ENCODE measurements at regions not wholly inside any gene's neighbourhood (a gene's known extent, or its start where the extent isn't known, plus 50 kb on each side); places are given as distances from the start of the nearest gene placed in this dataset.

DNA sequence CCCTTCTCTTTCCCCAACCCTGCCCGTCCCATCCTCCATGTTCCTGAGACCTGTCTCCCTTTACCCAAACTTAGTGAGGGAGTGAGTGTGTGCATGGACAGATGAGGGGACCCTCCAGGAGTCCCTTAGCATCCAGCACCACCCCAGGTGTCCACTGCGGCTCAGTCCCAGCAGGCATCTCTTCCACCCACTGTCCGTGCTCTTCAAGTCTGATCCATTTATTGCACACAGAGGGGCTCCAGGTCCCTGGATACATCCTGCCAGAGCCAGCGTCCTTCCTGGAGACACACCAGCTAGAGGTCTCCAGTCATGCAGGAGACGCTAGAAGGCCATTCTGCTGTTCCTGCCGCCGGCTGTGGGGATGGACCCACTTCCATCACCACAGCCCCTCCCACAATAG is 239.2 kb downstream of the ADGRD1 start:
- DNase-seq (ENCODE audit: extremely low read depth in 1 of 4, low spot score in 3 of 4), result no peak
- Histone ChIP-seq H3K27ac (ENCODE audit: extremely low read depth, low read depth, low read length) (no peak overlapping the region), H3K79me2 (ENCODE audit: control insufficient read depth, insufficient read depth, low read length) (no peaks in the 10 kb centered on the region), H3K9ac (ENCODE audit: insufficient read depth in 1 of 2, low read depth in 2 of 2, low read length in 2 of 2) (no peak overlapping the region), H3K9me3 (replicated peaks; ENCODE audit: control insufficient read depth, insufficient read depth, low read depth, low read length) (no peaks in the 10 kb centered on the region; the same call in 1 of the 2 replicates), H4K20me1 (replicated peaks; ENCODE audit: control insufficient read depth, insufficient read depth, low read length) (no peaks in the 10 kb centered on the region), H3K36me3 (ENCODE audit: control insufficient read depth, insufficient read depth, low read length) (no peaks in the 10 kb centered on the region), H3K4me3 (no peak overlapping the region), H3K9me1 (ENCODE audit: control insufficient read depth, insufficient read depth, low read length) (no peaks in the 10 kb centered on the region), H2AFZ (ENCODE audit: low read depth, low read length) (no peak overlapping the region), H3K4me2 (ENCODE audit: insufficient read depth, low read length) (no peak overlapping the region), H3K27me3 (ENCODE audit: control insufficient read depth in 2 of 2, insufficient read depth in 2 of 2, low read length in 2 of 2) (peaks cover 5 to 29% of the 10 kb centered on the region in 2 experiments; a peak in 4 of 5 replicates), H3K4me1 (replicated peaks in 1 of 2; ENCODE audit: control insufficient read depth in 2 of 2, insufficient read depth in 2 of 2, low read length in 2 of 2) (no peaks in the 10 kb centered on the region; a peak in 1 of 5 replicates)
- BruUV-seq (replicated peaks), result no TSS peak
- intact Hi-C loops (cut with micrococcal nuclease) (no loop called here), in situ Hi-C loops (cut with MboI) (no loop called here)
- no peak for ATAC-seq
- no peak for TF ChIP-seq TRIM24 (IDR thresholded peaks at IDR 0.05)
- no peak for FAIRE-seq
- ChIA-PET POLR2A (no interaction called here), CTCF (ENCODE audit: low intra/inter-chr PET ratio) (no interaction called here)
- 1% methylated on average over 7 of the region's 7 CpGs for WGBS (ENCODE audit: insufficient coverage, low coverage, missing lambda C conversion rate)

DNA sequence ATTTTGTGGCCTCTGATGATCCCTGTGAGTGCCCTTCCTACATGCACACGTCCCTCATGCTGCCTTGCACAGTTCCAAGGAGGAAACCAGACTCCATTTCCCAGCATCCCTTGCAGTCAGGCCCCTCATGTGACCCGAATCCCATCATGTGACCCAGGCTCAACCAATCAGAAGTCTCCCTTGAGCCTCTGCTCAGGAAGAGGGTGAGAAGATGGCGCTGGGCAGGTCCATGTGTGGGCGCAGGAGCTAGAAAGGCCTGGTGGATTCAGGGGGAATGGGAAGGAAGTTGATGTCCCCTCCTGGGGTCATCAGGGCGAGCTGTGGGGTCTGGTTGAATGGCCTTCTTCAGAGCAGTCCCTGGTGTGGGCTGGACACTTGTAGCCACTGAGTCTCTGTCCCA is 240.5 kb downstream of the ADGRD1 start:
- in situ Hi-C loops (cut with MboI) (no loop called here), intact Hi-C loops (cut with micrococcal nuclease) (no loop called here)
- no peak overlapping the region for H3K27ac ChIP-seq (ENCODE audit: extremely low read depth, low read depth, low read length)
- no peaks in the 10 kb centered on the region; the same call in 1 of the 2 replicates for H3K9me3 ChIP-seq (replicated peaks; ENCODE audit: control insufficient read depth, insufficient read depth, low read depth, low read length)
- ATAC-seq, result peak; percentile 88
- peak overlapping the region; percentile 11; the same call in 1 of the 2 replicates for H3K4me3 ChIP-seq
- DNase-seq (ENCODE audit: extremely low read depth in 1 of 4, low spot score in 3 of 4), result peak; percentile 64 to 88 (median 80)
- ChIA-PET CTCF (ENCODE audit: low intra/inter-chr PET ratio) (no interaction called here), POLR2A (interaction anchor here (0.8 kb wide), 1 partner anchor 9 kb away, joined by 3 read pairs; no protein-coding TSS in a partner anchor)
- H3K36me3 ChIP-seq (ENCODE audit: control insufficient read depth, insufficient read depth, low read length), result no peaks in the 10 kb centered on the region
- BruUV-seq (replicated peaks), result no TSS peak
- peaks cover 5 to 32% of the 10 kb centered on the region in 2 experiments; a peak in 4 of 5 replicates for H3K27me3 ChIP-seq (ENCODE audit: control insufficient read depth in 2 of 2, insufficient read depth in 2 of 2, low read length in 2 of 2)
- no peaks in the 10 kb centered on the region; a peak in 1 of 5 replicates for H3K4me1 ChIP-seq (replicated peaks in 1 of 2; ENCODE audit: control insufficient read depth in 2 of 2, insufficient read depth in 2 of 2, low read length in 2 of 2)
- no peaks in the 10 kb centered on the region for H4K20me1 ChIP-seq (replicated peaks; ENCODE audit: control insufficient read depth, insufficient read depth, low read length)
- H2AFZ ChIP-seq (ENCODE audit: low read depth, low read length), result peak overlapping the region; percentile 88
- no peaks in the 10 kb centered on the region for H3K79me2 ChIP-seq (ENCODE audit: control insufficient read depth, insufficient read depth, low read length)
- no peak for FAIRE-seq
- H3K4me2 ChIP-seq (ENCODE audit: insufficient read depth, low read length), result peak overlapping the region; percentile 52
- no peaks in the 10 kb centered on the region for H3K9me1 ChIP-seq (ENCODE audit: control insufficient read depth, insufficient read depth, low read length)
- H3K9ac ChIP-seq (ENCODE audit: insufficient read depth in 1 of 2, low read depth in 2 of 2, low read length in 2 of 2), result no peak overlapping the region
- 9% methylated on average over 5 of the region's 5 CpGs for WGBS (ENCODE audit: insufficient coverage, low coverage, missing lambda C conversion rate)
- peak; percentile 40; the same call in 1 of the 2 replicates for TF ChIP-seq MYC (IDR thresholded peaks at IDR 0.05; ENCODE audit: low read depth, low read length)
- no peak for TF ChIP-seq MYC (CRISPR knock-in tag; IDR thresholded peaks at IDR 0.05; ENCODE audit: borderline replicate concordance, low read depth)
- no peak for TF ChIP-seq ZBED1 (IDR thresholded peaks at IDR 0.05)
- TF ChIP-seq SP1 (CRISPR knock-in tag; IDR thresholded peaks at IDR 0.05), result no peak
- no peak for TF ChIP-seq BCL6 (CRISPR knock-in tag; IDR thresholded peaks at IDR 0.05)
- TF ChIP-seq NR2C1 (IDR thresholded peaks at IDR 0.05), result no peak
- TF ChIP-seq NR2C1 (tag; IDR thresholded peaks at IDR 0.05), result peak; percentile 54
- peak; percentile 58 for TF ChIP-seq NFYB (IDR thresholded peaks at IDR 0.05; ENCODE audit: extremely low read depth, insufficient read length)
- TF ChIP-seq MBD2 (IDR thresholded peaks at IDR 0.05; ENCODE audit: borderline replicate concordance, low read depth), result peak; percentile 76; the same call in 1 of the 2 replicates
- no peak for TF ChIP-seq HNRNPH1 (optimal IDR thresholded peaks at IDR 0.05; ENCODE audit: low read depth, low read length)
- TF ChIP-seq, protein P1, sequence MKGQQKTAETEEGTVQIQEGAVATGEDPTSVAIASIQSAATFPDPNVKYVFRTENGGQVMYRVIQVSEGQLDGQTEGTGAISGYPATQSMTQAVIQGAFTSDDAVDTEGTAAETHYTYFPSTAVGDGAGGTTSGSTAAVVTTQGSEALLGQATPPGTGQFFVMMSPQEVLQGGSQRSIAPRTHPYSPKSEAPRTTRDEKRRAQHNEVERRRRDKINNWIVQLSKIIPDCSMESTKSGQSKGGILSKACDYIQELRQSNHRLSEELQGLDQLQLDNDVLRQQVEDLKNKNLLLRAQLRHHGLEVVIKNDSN (CRISPR knock-in tag; IDR thresholded peaks at IDR 0.05), result peak; percentile 100
- TF ChIP-seq SRSF7 (optimal IDR thresholded peaks at IDR 0.05; ENCODE audit: low read depth, low read length), result no peak
- peak; percentile 86 for TF ChIP-seq HCFC1 (IDR thresholded peaks at IDR 0.05; ENCODE audit: low read depth, low read length)
- peak in 1 of 2 experiments; percentile 48; a peak in 2 of 4 replicates for TF ChIP-seq NRF1 (conservative IDR thresholded peaks at IDR 0.05 in 1 of 2, IDR thresholded peaks at IDR 0.05 in 1 of 2)
- peak; percentile 40; the same call in 1 of the 2 replicates for TF ChIP-seq L3MBTL2 (IDR thresholded peaks at IDR 0.05)
- TF ChIP-seq RBM14 (IDR thresholded peaks at IDR 0.05; ENCODE audit: borderline replicate concordance, insufficient read depth, low read depth, low read length), result no peak
- peak; percentile 72; the same call in 1 of the 2 replicates for TF ChIP-seq EHMT2 (IDR thresholded peaks at IDR 0.05)
